ENCODE measurements at regions not wholly inside any gene's neighbourhood (a gene's known extent, or its start where the extent isn't known, plus 50 kb on each side); places are given as distances from the start of the nearest gene placed in this dataset.

DNA sequence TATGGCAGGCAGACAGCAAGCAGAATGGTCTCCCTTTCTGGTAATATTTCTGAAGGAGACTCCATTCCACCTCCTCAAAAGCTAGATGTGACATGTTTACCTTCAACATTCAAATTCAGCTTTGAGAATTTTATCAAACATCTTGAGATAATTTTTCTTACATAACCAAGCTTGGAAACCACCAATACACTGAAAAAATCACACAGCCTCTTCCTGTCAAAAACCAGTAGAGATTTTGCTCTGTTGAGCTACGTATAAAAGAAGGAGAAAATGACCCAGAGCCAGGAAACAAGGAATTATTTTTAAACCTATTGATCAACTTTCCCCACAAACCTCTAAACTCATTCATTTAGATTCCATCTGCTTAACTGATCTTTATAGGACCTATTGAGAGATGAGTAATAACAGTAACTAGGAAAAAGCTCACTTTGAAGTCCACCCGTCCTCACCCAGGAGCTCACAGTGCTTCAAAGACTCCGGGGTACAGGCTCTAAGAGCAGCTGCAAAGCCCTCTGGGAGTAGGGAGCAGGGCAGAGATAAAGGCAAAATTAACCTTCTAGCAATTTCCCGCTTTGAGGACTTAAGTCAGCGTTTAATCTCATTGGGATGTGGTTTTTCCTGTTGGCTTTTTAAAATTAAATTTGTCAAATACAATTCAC, 318.2 kb upstream of the RASGEF1B start:
- POLR2A ChIA-PET = no interaction called here
- no peaks in the 10 kb centered on the region for H3K9me3 ChIP-seq (ENCODE audit: control insufficient read depth, insufficient read depth, low read depth, low read length)
- H3K4me1 ChIP-seq (ENCODE audit: control insufficient read depth, insufficient read depth, low read length) = no peaks in the 10 kb centered on the region
- in situ Hi-C loops (cut with HindIII; ENCODE audit: low pct_unique_long_range_greater_than_20kb, low sequenced_read_pairs) = no loop called here
- CTCF ChIA-PET = no interaction called here
- H3K27ac ChIP-seq (ENCODE audit: low read length) = no peak overlapping the region
- no peaks in the 10 kb centered on the region for H3K27me3 ChIP-seq (ENCODE audit: control insufficient read depth, insufficient read depth, low read length)
- intact Hi-C loops (cut with micrococcal nuclease; ENCODE audit: unreplicated experiment) = no loop called here
- H3K36me3 ChIP-seq (ENCODE audit: control insufficient read depth, insufficient read depth, low read length) = no peaks in the 10 kb centered on the region
- DNase-seq (ENCODE audit: low read depth, low spot score) = no peak
- ATAC-seq = no peak
- H3K4me3 ChIP-seq (ENCODE audit: low read depth in 2 of 2, low read length in 2 of 2) = no peak overlapping the region
- BruUV-seq (replicated peaks) = no TSS peak
- no peak for TF ChIP-seq SIN3A (IDR thresholded peaks at IDR 0.05; ENCODE audit: borderline replicate concordance, insufficient read depth, low read depth, low read length)
- TF ChIP-seq, protein P1, sequence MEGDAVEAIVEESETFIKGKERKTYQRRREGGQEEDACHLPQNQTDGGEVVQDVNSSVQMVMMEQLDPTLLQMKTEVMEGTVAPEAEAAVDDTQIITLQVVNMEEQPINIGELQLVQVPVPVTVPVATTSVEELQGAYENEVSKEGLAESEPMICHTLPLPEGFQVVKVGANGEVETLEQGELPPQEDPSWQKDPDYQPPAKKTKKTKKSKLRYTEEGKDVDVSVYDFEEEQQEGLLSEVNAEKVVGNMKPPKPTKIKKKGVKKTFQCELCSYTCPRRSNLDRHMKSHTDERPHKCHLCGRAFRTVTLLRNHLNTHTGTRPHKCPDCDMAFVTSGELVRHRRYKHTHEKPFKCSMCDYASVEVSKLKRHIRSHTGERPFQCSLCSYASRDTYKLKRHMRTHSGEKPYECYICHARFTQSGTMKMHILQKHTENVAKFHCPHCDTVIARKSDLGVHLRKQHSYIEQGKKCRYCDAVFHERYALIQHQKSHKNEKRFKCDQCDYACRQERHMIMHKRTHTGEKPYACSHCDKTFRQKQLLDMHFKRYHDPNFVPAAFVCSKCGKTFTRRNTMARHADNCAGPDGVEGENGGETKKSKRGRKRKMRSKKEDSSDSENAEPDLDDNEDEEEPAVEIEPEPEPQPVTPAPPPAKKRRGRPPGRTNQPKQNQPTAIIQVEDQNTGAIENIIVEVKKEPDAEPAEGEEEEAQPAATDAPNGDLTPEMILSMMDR (IDR thresholded peaks at IDR 0.05) = no peak
- TF ChIP-seq, protein P2, sequence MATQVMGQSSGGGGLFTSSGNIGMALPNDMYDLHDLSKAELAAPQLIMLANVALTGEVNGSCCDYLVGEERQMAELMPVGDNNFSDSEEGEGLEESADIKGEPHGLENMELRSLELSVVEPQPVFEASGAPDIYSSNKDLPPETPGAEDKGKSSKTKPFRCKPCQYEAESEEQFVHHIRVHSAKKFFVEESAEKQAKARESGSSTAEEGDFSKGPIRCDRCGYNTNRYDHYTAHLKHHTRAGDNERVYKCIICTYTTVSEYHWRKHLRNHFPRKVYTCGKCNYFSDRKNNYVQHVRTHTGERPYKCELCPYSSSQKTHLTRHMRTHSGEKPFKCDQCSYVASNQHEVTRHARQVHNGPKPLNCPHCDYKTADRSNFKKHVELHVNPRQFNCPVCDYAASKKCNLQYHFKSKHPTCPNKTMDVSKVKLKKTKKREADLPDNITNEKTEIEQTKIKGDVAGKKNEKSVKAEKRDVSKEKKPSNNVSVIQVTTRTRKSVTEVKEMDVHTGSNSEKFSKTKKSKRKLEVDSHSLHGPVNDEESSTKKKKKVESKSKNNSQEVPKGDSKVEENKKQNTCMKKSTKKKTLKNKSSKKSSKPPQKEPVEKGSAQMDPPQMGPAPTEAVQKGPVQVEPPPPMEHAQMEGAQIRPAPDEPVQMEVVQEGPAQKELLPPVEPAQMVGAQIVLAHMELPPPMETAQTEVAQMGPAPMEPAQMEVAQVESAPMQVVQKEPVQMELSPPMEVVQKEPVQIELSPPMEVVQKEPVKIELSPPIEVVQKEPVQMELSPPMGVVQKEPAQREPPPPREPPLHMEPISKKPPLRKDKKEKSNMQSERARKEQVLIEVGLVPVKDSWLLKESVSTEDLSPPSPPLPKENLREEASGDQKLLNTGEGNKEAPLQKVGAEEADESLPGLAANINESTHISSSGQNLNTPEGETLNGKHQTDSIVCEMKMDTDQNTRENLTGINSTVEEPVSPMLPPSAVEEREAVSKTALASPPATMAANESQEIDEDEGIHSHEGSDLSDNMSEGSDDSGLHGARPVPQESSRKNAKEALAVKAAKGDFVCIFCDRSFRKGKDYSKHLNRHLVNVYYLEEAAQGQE (IDR thresholded peaks at IDR 0.05; ENCODE audit: insufficient read depth in 1 of 2, low read depth in 2 of 2, low read length in 1 of 2) = no peak
- no peak for TF ChIP-seq TCF7L2 (IDR thresholded peaks at IDR 0.05; ENCODE audit: low read depth, low read length)
- no peak for TF ChIP-seq POLR2AphosphoS5 (IDR thresholded peaks at IDR 0.05; ENCODE audit: low read depth, low read length)

DNA sequence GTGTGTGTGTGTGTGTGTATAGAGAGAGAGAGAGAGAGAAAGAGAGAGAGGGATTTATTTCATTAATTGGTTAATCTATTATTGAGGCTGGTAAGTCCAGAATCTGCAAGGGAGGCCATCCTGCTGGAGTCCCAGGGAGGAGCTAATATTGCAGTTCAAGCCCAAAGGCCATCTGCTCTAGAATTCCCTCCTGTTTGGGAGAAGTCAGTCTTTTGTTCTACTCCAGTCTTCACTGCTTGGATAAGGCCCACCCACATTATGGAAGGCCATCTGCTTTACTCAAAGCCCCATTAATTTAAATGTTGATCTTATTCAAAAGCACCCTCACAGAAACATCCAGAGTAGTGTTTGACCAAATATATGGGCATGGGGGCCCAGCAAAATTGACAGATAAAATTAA, 317.5 kb upstream of the RASGEF1B start:
- H3K36me3 ChIP-seq (ENCODE audit: control insufficient read depth, insufficient read depth, low read length) = no peaks in the 10 kb centered on the region
- ATAC-seq = no peak
- TF ChIP-seq TCF7L2 (IDR thresholded peaks at IDR 0.05; ENCODE audit: low read depth, low read length) (no peak), SIN3A (IDR thresholded peaks at IDR 0.05; ENCODE audit: borderline replicate concordance, insufficient read depth, low read depth, low read length) (no peak), POLR2AphosphoS5 (IDR thresholded peaks at IDR 0.05; ENCODE audit: low read depth, low read length) (no peak)
- TF ChIP-seq, protein P1 (IDR thresholded peaks at IDR 0.05) = no peak
- TF ChIP-seq, protein P2 (IDR thresholded peaks at IDR 0.05; ENCODE audit: insufficient read depth in 1 of 2, low read depth in 2 of 2, low read length in 1 of 2) = no peak
- ChIA-PET POLR2A (no interaction called here), CTCF (no interaction called here)
- H3K27me3 ChIP-seq (ENCODE audit: control insufficient read depth, insufficient read depth, low read length) = no peaks in the 10 kb centered on the region
- no peak overlapping the region for H3K4me3 ChIP-seq (ENCODE audit: low read depth in 2 of 2, low read length in 2 of 2)
- no peak overlapping the region for H3K27ac ChIP-seq (ENCODE audit: low read length)
- in situ Hi-C loops (cut with HindIII; ENCODE audit: low pct_unique_long_range_greater_than_20kb, low sequenced_read_pairs) = no loop called here
- no peak for DNase-seq (ENCODE audit: low read depth, low spot score)
- H3K9me3 ChIP-seq (ENCODE audit: control insufficient read depth, insufficient read depth, low read depth, low read length) = no peaks in the 10 kb centered on the region
- intact Hi-C loops (cut with micrococcal nuclease; ENCODE audit: unreplicated experiment) = no loop called here
- H3K4me1 ChIP-seq (ENCODE audit: control insufficient read depth, insufficient read depth, low read length) = no peaks in the 10 kb centered on the region
- no TSS peak for BruUV-seq (replicated peaks)

Data from Panc1 (cell line).